GM12874 (cell line): ENCODE measurements at regions not wholly inside any gene's neighbourhood (a gene's known extent, or its start where the extent isn't known, plus 50 kb on each side); places are given as distances from the start of the nearest gene placed in this dataset.

Experiments
- TF ChIP-seq, protein P1 (sequence below): IDR thresholded peaks from 2 replicates; pipeline ENCODE4 v1.5.1; 2011; ENCODE audit warnings: low read depth, mild to moderate bottlenecking, control low read depth, low read length, moderate library complexity; ENCODE audit not compliant: insufficient read depth

DNA sequence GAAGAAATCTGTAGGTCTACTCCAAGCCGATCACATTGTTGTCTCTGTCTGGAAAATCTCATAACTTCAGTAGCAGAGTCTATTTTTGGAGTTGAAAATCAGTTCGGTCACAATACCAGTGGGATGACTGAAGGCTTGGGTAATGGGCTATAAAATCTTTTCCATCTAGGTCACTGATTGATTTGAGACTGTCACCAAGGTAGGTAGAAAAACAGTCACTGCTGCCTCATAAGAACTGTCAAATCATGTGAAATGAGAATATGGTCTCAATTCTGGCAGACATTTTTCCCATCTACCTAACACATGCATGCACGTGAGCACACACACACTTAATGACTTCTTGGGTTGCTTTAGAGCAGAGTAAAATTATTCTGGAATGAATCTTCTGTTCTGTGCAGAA lies 1162.8 kb upstream of the CITED2 start:
- TF ChIP-seq, protein P1, sequence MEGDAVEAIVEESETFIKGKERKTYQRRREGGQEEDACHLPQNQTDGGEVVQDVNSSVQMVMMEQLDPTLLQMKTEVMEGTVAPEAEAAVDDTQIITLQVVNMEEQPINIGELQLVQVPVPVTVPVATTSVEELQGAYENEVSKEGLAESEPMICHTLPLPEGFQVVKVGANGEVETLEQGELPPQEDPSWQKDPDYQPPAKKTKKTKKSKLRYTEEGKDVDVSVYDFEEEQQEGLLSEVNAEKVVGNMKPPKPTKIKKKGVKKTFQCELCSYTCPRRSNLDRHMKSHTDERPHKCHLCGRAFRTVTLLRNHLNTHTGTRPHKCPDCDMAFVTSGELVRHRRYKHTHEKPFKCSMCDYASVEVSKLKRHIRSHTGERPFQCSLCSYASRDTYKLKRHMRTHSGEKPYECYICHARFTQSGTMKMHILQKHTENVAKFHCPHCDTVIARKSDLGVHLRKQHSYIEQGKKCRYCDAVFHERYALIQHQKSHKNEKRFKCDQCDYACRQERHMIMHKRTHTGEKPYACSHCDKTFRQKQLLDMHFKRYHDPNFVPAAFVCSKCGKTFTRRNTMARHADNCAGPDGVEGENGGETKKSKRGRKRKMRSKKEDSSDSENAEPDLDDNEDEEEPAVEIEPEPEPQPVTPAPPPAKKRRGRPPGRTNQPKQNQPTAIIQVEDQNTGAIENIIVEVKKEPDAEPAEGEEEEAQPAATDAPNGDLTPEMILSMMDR: no peak

DNA sequence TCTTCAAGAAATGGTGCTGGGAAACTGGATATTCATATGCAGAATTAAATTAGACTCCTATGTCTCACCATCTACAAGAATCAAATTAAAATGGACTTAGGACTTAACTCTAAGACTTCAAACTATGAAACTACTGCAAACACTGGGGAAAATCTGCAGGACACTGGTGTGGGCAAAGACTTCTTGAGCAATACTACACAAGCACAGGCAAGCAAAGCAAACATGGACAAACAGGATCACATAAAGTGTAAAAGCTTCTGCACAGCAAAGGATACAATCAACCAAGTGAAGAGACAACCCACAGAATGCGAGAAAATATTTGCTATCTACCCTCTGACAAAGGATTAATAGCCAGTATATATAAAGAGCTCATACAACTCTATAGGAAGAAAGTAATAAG lies 1161.1 kb upstream of the CITED2 start:
- TF ChIP-seq, protein P1: no peak

GRCh38 chr6:140533526-140533925 lies 1159.1 kb upstream of the CITED2 start:
- TF ChIP-seq, protein P1: no peak

- TF ChIP-seq, protein P1: no peak
These were observed 1130.3 kb upstream of the CITED2 start for GRCh38 chr6:140504776-140505175.

GRCh38 chr6:140500849-140501248 lies 1126.4 kb upstream of the CITED2 start:
- TF ChIP-seq, protein P1: no peak

GRCh38 chr6:140499607-140500006 lies 1125.2 kb upstream of the CITED2 start:
- TF ChIP-seq, protein P1: no peak

DNA sequence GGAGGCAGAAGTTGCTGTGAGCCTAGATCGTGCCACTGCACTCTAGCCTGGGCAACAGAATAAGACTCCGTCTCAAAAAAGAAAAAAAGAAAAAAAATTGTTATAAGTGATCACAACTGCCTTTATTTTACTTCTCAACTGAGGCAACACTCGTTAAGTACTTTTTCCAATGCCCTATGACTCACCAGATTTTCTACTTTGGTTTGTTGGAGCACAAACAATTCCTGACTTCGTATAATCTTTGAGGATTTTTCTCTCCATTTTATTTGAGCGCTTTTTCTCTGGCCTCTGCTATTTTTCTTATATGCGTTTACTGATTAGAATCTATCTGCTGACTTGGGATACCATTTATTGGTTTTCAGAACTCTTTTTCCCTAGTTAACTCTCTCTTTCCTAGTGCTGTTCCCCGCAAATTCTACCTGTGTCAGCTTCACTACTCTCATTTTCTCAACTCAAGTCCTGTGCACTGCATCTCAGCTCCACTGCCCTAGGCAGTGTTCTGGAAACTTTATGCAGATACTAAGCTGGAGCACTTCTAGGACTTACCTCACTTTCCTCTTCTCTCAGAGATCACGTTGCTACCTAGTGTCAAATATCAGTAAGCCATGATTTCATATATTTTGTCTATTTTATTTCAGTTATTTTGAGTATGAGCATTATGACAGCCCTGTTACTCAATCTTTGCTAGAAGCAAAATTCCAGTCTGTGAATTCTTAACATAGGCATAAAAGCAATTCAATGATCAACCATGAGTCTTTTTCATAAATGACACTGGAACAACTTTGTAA lies 1120.1 kb upstream of the CITED2 start:
- TF ChIP-seq, protein P1: no peak
